Fibroblast of pulmonary artery (primary cell): ENCODE measurements at regions not wholly inside any gene's neighbourhood (a gene's known extent, or its start where the extent isn't known, plus 50 kb on each side); places are given as distances from the start of the nearest gene placed in this dataset.

Source experiments
- DNase-seq: peaks from one replicate; pipeline ENCODE4 v3.0.0-alpha.2; 2010; ENCODE audit warnings: low read depth
- H3K4me3 ChIP-seq: replicated peaks from 2 replicates; pipeline ENCODE4 v1.5.1; 2011; ENCODE audit warnings: low read depth, mild to moderate bottlenecking, control low read depth, low read length, moderate library complexity
- TF ChIP-seq, protein P1 (sequence below): IDR thresholded peaks from 2 replicates; pipeline ENCODE4 v1.5.1; 2011; ENCODE audit warnings: mild to moderate bottlenecking, control low read depth, low read length, inconsistent platforms; ENCODE audit errors: missing control alignments

DNA sequence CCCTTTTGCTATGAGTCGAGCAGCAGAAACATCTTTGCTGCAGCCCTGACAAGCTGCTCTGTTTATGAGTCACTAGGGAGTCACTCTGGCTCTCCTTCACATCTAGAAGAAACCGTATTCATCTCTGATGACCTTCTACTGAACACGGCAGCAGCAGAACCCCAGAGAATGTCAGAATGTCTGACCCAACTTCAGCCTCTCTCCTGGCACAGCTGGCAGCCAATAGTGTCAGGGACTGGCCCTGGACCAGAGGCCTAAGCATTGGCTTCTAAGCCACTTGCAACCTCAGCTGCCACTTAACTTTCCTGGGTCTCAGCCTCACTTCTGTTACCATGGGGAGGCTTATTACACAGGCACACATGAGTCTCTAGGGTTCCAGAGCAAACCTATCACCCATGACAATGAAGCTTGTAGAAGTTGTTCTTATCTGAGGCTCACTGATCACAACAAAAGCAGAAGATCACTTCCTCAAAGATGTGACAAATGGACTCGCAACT lies 184.1 kb upstream of the TLE3 start:
- DNase-seq, result peak; percentile 43
- TF ChIP-seq, protein P1, sequence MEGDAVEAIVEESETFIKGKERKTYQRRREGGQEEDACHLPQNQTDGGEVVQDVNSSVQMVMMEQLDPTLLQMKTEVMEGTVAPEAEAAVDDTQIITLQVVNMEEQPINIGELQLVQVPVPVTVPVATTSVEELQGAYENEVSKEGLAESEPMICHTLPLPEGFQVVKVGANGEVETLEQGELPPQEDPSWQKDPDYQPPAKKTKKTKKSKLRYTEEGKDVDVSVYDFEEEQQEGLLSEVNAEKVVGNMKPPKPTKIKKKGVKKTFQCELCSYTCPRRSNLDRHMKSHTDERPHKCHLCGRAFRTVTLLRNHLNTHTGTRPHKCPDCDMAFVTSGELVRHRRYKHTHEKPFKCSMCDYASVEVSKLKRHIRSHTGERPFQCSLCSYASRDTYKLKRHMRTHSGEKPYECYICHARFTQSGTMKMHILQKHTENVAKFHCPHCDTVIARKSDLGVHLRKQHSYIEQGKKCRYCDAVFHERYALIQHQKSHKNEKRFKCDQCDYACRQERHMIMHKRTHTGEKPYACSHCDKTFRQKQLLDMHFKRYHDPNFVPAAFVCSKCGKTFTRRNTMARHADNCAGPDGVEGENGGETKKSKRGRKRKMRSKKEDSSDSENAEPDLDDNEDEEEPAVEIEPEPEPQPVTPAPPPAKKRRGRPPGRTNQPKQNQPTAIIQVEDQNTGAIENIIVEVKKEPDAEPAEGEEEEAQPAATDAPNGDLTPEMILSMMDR, result no peak
- no peak overlapping the region for H3K4me3 ChIP-seq

- no peak for DNase-seq
- no peak overlapping the region for H3K4me3 ChIP-seq
- TF ChIP-seq, protein P1, result no peak
Measured at GRCh38 chr15:70281261-70281810, 183.6 kb upstream of the TLE3 start.

- TF ChIP-seq, protein P1, result no peak
- no peak for DNase-seq
- H3K4me3 ChIP-seq, result no peak overlapping the region
Measured at GRCh38 chr15:70280781-70281180, 183.1 kb upstream of the TLE3 start.

DNA sequence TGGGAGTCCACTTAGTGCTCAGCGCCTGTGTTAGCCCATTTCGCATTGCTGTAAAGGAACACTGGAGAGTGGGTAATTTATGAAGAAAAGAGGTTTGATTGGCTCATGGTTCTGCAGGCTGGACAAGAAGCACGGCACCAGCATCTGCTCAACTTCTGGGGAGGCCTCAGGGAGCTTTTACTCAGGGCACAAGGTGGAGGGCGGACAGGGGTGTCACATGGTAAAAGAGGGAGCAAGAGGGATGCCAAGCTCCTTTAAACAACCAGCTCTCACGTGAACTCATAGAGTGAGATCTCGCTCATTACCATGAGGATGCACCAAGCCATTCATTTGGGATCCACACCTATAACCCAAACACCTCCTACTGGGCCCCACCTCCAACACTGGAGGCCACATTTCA lies 181.4 kb upstream of the TLE3 start:
- TF ChIP-seq, protein P1, result no peak
- DNase-seq, result no peak
- H3K4me3 ChIP-seq, result no peak overlapping the region

- TF ChIP-seq, protein P1, result no peak
- DNase-seq, result no peak
- no peak overlapping the region for H3K4me3 ChIP-seq
Measured at GRCh38 chr15:70278644-70279043, 180.9 kb upstream of the TLE3 start.

DNA sequence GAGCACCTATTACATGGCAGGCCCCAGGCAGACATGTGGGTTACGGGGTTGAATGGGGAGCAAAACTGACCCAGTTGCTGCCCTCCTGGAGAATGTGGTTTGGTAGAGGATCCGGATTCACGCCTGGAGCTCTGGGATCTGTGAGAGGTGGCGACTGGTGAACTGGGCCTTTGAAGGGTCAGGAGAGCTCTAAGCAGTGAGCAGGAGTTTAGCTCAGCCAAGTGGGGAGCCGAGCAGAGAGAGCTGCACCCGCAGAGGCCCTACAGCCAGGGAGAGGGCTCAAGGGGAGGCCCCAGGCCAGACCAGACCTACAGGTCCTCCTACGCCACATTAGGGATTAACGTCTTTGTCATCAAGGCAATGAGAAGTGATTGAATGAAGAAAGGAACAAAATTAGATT lies 179.8 kb upstream of the TLE3 start:
- DNase-seq, result no peak
- TF ChIP-seq, protein P1, result no peak
- H3K4me3 ChIP-seq, result no peak overlapping the region

GRCh38 chr15:70276401-70276800 lies 178.7 kb upstream of the TLE3 start:
- DNase-seq, result no peak
- TF ChIP-seq, protein P1, result no peak
- H3K4me3 ChIP-seq, result no peak overlapping the region
